ENCODE measurements at regions not wholly inside any gene's neighbourhood (a gene's known extent, or its start where the extent isn't known, plus 50 kb on each side); places are given as distances from the start of the nearest gene placed in this dataset.
A peak's percentile ranks its signal among the peaks of the same experiment; 100 is the strongest.

DNA sequence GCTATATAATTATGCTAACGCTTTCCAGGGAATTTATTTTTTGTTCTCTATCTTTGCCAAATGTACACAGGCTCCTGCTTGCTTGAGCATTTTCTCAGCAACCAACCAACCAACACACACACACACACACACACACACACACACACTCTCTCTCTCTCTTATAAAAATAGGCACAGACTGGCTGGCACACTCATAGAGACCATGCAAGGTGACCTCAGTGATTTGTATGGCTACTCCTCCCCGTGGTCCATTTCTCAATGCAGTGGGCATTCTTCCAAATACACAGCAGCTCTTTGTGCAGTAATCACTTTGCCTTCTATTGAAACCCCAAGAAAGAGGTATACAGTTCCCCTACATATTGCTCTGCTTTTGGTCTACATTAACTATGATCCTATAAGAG lies 416.0 kb downstream of the MAN2A1 start:
- ATAC-seq (peak; percentile 37), DNase-seq (no peak)
- Histone ChIP-seq H3K9me3 (no peaks in the 10 kb centered on the region), H3K27ac (no peak overlapping the region), H3K36me3 (no peaks in the 10 kb centered on the region), H3K27me3 (no peaks in the 10 kb centered on the region), H3K4me1 (no peaks in the 10 kb centered on the region), H3K4me3 (no peak overlapping the region)
- intact Hi-C loops (cut with DNase I): no loop called here
- TF ChIP-seq, protein P1, sequence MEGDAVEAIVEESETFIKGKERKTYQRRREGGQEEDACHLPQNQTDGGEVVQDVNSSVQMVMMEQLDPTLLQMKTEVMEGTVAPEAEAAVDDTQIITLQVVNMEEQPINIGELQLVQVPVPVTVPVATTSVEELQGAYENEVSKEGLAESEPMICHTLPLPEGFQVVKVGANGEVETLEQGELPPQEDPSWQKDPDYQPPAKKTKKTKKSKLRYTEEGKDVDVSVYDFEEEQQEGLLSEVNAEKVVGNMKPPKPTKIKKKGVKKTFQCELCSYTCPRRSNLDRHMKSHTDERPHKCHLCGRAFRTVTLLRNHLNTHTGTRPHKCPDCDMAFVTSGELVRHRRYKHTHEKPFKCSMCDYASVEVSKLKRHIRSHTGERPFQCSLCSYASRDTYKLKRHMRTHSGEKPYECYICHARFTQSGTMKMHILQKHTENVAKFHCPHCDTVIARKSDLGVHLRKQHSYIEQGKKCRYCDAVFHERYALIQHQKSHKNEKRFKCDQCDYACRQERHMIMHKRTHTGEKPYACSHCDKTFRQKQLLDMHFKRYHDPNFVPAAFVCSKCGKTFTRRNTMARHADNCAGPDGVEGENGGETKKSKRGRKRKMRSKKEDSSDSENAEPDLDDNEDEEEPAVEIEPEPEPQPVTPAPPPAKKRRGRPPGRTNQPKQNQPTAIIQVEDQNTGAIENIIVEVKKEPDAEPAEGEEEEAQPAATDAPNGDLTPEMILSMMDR (IDR thresholded peaks at IDR 0.05): no peak

DNA sequence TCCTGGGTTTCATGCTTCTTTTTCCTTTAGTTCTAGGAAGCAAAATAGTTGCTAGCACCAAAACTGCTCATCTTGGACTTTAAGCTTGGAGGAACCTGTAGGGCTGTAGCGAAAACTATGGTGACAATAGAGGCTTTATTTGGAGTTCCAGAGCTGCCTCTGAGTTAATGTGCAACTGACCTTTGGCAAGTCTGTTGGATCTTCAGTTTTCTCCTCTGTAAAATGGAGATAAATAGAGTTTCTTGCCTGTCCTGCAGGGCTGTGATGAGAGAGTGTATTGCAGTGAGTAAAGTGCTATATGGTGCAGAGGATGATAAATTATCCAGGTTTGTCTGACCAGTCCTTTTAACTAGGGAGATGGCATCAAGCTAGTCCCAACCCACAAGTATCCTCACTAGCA lies 417.0 kb downstream of the MAN2A1 start:
- Histone ChIP-seq H3K36me3 (no peaks in the 10 kb centered on the region), H3K4me1 (no peaks in the 10 kb centered on the region), H3K27ac (no peak overlapping the region), H3K27me3 (no peaks in the 10 kb centered on the region), H3K9me3 (no peaks in the 10 kb centered on the region), H3K4me3 (no peak overlapping the region)
- ATAC-seq: no peak
- TF ChIP-seq, protein P1 (IDR thresholded peaks at IDR 0.05): no peak
- DNase-seq: no peak
- intact Hi-C loops (cut with DNase I): no loop called here

DNA sequence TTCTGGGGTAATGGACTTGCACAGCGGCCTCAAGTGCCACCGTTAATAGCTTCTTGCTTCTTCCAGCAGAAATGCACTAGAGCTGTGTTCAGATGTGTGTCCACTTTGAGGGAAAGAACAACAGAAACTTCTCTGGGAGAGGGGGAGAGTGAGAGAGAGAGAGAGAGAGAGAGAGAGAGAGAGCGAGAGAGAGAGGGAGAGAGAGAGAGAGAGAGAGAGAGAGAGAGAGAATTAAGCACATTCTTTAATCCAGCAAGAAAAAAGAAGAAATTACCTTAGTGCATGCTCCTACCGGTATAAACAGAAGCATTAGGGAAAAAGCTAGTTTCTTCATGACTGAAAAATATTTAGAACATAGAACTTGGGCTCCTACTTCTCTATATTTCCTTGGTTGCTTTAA lies 418.8 kb downstream of the MAN2A1 start:
- Histone ChIP-seq H3K9me3 (no peaks in the 10 kb centered on the region), H3K4me3 (no peak overlapping the region), H3K27me3 (no peaks in the 10 kb centered on the region), H3K27ac (no peak overlapping the region), H3K36me3 (no peaks in the 10 kb centered on the region), H3K4me1 (no peaks in the 10 kb centered on the region)
- intact Hi-C loops (cut with DNase I): no loop called here
- TF ChIP-seq, protein P1 (IDR thresholded peaks at IDR 0.05): no peak
- DNase-seq (no peak), ATAC-seq (no peak)

DNA sequence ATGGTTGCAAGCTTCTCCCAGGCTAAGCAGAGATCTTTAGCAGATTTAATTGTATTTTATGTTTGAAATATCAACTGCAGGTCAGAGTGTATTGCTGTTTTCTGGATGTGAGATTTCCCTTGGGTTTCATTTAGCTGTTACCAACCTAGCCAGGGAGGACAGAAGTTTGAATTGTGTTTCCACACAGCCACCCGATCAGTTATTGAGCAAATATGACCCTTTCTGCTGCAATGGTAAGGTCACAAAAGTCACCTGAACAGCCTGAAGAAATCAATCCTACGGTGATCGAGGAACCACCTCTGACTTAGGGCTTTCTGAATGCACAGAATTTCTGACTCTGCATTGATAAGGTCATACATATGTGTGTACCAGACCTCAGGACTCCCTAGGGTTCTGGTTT lies 419.9 kb downstream of the MAN2A1 start:
- intact Hi-C loops (cut with DNase I): no loop called here
- Histone ChIP-seq H3K4me1 (no peaks in the 10 kb centered on the region), H3K4me3 (no peak overlapping the region), H3K27ac (no peak overlapping the region), H3K36me3 (no peaks in the 10 kb centered on the region), H3K27me3 (no peaks in the 10 kb centered on the region), H3K9me3 (no peaks in the 10 kb centered on the region)
- no peak for ATAC-seq
- TF ChIP-seq, protein P1 (IDR thresholded peaks at IDR 0.05): no peak
- no peak for DNase-seq

DNA sequence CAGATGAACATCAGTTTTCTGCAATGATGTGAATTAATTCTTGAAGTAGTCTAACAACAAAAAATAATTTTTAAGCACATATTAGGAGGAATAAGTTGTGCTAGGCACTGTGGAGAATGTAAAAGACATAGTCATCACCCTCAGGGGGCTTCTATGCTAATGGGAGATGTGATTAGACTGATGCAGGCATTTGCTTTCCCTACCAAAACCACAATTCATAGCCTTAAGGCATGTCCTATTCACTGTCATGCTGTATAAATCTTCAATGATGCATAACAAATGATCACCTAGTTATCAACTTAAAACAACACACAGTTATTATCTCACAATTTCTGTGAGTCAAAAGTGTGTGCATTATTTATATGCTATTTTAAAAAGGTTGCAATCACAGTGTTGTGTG lies 422.6 kb downstream of the MAN2A1 start:
- TF ChIP-seq, protein P1 (IDR thresholded peaks at IDR 0.05): no peak
- H3K4me1 ChIP-seq: no peaks in the 10 kb centered on the region
- intact Hi-C loops (cut with DNase I): no loop called here
- no peaks in the 10 kb centered on the region for H3K36me3 ChIP-seq
- H3K9me3 ChIP-seq: no peaks in the 10 kb centered on the region
- H3K27ac ChIP-seq: no peak overlapping the region
- H3K4me3 ChIP-seq: no peak overlapping the region
- no peaks in the 10 kb centered on the region for H3K27me3 ChIP-seq
- no peak for ATAC-seq
- DNase-seq: no peak

DNA sequence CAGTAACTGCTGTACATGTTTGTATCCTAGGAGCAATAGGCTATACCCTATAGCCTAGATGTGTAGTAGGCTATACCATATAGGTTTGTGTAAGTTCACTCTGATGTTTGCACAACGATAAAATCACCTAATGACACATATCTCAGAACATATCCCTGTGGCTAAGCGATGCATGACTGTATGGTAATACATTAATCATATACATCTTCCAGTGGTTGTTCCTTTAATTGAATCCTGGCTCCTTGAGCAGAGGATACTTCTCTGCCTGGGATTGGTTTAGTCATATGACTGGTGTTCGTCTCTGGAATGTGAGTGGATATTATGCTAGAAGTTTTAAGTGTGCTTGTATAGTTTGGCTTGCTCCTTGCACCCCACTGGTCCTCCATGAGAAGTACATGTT lies 425.8 kb downstream of the MAN2A1 start:
- H3K9me3 ChIP-seq: no peaks in the 10 kb centered on the region
- no peak overlapping the region for H3K4me3 ChIP-seq
- DNase-seq (no peak), ATAC-seq (no peak)
- TF ChIP-seq, protein P1 (IDR thresholded peaks at IDR 0.05): no peak
- H3K36me3 ChIP-seq: no peaks in the 10 kb centered on the region
- no peaks in the 10 kb centered on the region for H3K27me3 ChIP-seq
- intact Hi-C loops (cut with DNase I): no loop called here
- no peak overlapping the region for H3K27ac ChIP-seq
- no peaks in the 10 kb centered on the region for H3K4me1 ChIP-seq
